Amniotic epithelial cell (primary cell): ENCODE measurements at regions not wholly inside any gene's neighbourhood (a gene's known extent, or its start where the extent isn't known, plus 50 kb on each side); places are given as distances from the start of the nearest gene placed in this dataset.
"Not testable (repeated sequence)": the region's sequence is repeated elsewhere in the genome, so short reads cannot be mapped to it uniquely, and the experiment has no call there.

Experiments
- DNase-seq: peaks from one replicate; pipeline ENCODE4 v3.0.0-alpha.2; 2010; ENCODE audit warnings: low read depth

GRCh38 chr13:67932991-67933390 lies 702.9 kb upstream of the PCDH9 start:
- DNase-seq = no peak

GRCh38 chr13:67917291-67917987 lies 687.3 kb upstream of the PCDH9 start:
- DNase-seq = no peak

DNA sequence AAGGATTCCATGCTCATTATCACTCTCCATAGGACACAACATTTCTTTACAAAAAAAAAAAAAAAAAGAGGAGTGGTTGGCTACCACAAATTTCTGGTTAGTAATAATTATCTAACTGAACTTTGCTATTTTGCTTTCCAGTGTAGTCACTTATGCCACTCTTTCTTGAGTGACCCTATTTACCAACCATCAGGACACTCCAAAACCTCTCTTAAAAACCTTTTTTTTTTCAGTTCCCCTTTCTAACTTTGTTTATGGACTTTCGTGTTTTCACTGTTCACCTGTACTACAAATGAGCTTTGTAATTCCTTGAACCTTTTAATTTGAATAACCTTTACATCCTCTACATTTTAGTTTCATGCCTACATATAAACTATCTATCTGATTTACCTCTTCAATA lies 686.5 kb upstream of the PCDH9 start:
- DNase-seq = no peak

- no peak for DNase-seq
Observed at GRCh38 chr13:67914535-67914934, 684.4 kb upstream of the PCDH9 start.

- DNase-seq = not testable (repeated sequence)
Observed at GRCh38 chr13:67902960-67903359, 672.8 kb upstream of the PCDH9 start.

- peak; percentile 30 for DNase-seq
Observed at GRCh38 chr13:67880916-67881315, 650.8 kb upstream of the PCDH9 start.

DNA sequence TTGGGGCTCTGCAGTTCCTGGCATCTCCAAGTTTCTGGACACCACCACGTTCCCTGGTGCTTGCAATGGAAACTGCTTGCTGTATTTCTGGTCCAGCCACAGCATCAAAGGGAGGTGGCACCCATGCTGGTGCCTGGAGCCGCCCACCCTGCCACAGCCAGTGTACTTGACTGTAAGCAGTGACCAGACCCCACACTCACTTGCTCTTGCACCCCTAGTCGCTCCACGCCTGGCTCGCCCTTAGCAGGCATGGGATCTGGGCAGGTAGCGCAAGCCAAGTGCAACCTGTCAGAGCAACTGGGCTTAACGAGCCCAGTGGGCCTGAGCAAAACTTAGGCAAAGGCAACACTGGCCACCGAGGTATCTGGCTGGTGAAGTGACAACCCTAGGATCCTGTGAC lies 648.2 kb upstream of the PCDH9 start:
- DNase-seq = no peak

DNA sequence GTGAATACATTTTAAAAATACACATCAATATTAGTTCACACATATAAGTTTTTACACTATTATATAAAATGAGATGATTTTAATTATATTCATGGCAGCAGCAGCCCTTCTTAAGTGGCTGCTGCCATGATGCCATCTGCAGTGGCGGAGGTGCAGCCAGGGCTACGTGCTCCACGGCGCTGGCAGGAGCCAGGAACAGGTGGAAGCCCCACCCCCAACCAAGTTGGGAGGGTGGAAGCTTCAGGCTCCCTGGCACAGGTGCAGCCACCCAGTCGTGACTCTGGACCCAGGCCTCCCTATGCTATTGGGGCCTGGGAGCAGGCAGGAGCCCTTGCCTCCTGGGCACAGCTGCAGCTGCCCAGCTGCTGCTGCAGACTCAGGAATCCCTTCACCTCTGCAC lies 646.9 kb upstream of the PCDH9 start:
- DNase-seq = no peak

DNA sequence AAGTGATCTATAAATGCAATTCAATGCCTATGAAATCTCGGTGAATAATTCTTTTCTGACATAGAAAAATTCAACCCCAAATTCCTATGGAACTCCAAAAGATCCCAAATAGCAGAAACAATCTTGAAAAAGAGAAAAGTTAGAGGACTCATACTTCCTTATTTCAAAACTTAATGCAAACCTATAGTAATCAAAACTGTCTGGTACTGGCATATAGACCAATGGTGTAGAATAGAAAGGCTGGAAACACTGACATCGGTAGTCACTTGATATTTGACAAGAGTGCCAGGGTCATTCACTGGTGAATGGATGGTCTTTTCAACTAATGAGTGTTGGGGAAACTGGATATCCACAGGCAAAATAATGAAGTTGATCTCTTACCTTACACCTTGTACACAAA lies 637.1 kb upstream of the PCDH9 start:
- no peak for DNase-seq

- DNase-seq = no peak
Observed at GRCh38 chr13:67860315-67860714, 630.2 kb upstream of the PCDH9 start.

GRCh38 chr13:67859904-67860303 lies 629.8 kb upstream of the PCDH9 start:
- DNase-seq = no peak

GRCh38 chr13:67857581-67858310 lies 627.6 kb upstream of the PCDH9 start:
- DNase-seq = no peak

- DNase-seq = no peak
Observed at GRCh38 chr13:67856955-67857354, 626.8 kb upstream of the PCDH9 start.

DNA sequence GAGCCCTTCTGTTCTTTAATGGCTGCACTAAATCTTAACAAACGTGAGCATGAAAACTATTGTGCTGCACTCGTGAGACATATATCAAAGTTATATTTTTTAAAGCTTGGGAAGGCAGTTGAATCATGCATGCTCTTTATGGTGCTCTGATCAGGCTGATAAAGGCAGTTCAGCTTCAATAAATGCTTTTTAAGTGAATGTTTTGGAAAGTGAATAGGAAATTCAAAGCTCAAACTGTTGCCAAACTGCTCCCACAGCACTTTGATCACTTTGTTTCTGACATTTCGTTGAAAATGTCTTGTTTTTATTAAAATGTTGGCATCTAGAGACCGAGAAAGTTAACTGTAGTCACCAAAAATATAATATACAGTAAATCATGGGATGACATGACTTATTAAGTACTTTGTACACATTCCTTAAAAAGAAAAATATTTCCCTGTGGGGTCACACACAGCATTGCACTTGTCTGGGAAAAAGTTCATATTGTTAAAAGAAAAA lies 625.7 kb upstream of the PCDH9 start:
- no peak for DNase-seq

DNA sequence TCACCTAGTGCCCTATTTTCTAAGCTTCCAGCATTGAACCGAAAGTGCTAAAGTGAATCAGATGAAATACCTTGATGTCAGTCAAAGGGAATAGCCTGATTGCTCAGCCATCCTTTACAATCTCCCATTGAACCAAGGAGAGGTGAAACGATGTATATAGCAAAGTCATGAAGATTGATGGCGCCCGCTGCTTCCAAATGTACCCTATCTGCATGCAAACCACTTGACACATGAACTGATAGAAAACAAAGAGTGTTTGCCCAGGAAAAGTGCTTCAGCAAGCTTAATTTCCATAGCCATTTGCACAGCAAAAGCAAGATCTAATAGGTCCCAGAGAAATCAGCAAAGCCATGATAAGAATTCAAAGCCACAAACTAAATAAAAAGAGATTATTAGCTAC lies 624.9 kb upstream of the PCDH9 start:
- no peak for DNase-seq

DNA sequence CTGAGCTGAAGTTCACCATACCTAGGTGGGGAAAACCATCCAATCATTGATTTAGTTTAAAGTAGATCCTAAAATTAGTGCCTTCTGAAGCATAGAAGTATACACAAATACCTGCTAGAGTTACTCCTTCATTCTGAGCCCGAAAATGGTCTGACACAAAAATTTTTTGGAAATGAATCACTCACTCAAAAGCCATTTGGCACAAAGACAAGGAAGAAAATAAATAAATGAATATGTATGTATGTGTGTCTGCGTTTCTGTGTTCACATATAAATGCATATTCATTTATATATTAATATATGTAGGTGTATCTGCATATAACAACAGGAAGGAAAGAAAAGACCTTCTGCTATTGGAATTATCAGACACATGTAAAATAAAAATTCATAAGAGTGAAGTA lies 614.4 kb upstream of the PCDH9 start:
- DNase-seq = no peak

DNA sequence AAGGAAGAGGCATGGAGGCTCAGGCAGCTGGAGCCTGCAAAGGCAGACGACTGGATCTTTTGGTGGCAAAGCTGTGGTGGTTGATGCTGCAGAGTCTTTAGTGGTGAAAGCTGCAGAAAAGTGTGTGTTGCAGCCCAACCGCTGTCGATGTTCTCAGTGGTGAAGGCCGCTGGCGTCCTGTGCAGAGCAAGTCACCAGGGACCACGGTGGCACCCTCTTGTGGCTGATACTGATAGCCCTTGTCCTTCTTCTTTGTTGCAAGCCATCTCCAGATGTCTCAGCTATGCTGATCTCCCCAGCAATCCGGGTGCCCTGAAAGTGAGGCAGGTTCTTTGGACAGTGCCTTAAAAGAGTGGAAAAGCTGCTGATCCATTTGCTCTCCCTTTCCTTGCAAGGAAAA lies 610.9 kb upstream of the PCDH9 start:
- no peak for DNase-seq

DNA sequence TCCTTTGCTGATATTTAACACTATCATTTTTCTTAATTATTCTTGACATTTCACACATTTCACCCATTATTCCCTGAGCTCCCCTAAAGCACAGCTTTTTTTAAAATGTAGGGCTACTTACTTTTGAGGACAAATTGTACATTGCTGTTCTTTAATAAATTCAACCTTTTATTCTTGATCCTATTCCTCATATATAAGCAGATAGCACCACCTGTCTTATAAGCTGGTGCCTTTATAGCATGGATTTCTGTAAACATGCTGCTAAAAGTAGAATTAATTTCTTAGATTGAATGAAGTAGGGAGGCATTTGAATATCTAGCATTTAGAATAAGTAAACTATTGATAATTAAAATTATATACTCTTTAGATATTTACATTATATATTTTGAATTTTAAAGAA lies 603.4 kb upstream of the PCDH9 start:
- no peak for DNase-seq

GRCh38 chr13:67829641-67830040 lies 599.5 kb upstream of the PCDH9 start:
- DNase-seq = no peak

GRCh38 chr13:67827992-67828391 lies 597.9 kb upstream of the PCDH9 start:
- DNase-seq = no peak

- DNase-seq = no peak
Observed at GRCh38 chr13:67821606-67822005, 591.5 kb upstream of the PCDH9 start.

DNA sequence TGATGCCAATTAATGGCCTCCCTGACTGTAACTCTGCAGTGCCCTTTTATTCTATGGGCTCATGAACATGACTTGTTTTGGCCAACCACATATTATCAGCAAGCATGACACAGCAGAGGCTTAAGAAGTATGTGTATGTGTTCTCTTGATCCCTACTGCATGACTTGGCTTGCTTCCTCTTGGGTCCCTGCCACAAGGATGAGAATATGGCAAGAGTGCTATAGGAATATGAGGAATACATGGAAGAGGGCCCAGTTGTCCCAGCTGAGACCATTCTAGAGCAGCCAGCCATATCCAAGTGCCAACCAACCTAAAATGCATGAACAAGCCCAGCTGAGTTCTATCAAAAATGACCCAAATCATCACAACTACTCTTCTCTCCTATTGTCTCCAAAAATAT lies 576.7 kb upstream of the PCDH9 start:
- DNase-seq = peak; percentile 3

- no peak for DNase-seq
Observed at GRCh38 chr13:67803118-67803517, 573.0 kb upstream of the PCDH9 start.
